Fibroblast of lung (primary cell): ENCODE measurements at regions not wholly inside any gene's neighbourhood (a gene's known extent, or its start where the extent isn't known, plus 50 kb on each side); places are given as distances from the start of the nearest gene placed in this dataset.
"Not testable (repeated sequence)": the region's sequence is repeated elsewhere in the genome, so short reads cannot be mapped to it uniquely, and the experiment has no call there.

Source experiments
- CTCF ChIP-seq, 2 donors: IDR thresholded peaks in 1 of 2; conservative IDR thresholded peaks in 1 of 2; 1 replicate in 1 of 2; 2 replicates in 1 of 2; pipeline ENCODE4 v1.5.1; 2011 to 2012; ENCODE audit warnings: low read length in 2 of 2, control low read depth in 1 of 2, inconsistent platforms in 1 of 2, low read depth in 1 of 2, mild to moderate bottlenecking in 1 of 2
- EZH2 ChIP-seq: IDR thresholded peaks from 2 replicates; pipeline ENCODE4 v1.5.1; 2012; ENCODE audit warnings: low read length, control low read depth, mild to moderate bottlenecking; ENCODE audit errors: missing control alignments

DNA sequence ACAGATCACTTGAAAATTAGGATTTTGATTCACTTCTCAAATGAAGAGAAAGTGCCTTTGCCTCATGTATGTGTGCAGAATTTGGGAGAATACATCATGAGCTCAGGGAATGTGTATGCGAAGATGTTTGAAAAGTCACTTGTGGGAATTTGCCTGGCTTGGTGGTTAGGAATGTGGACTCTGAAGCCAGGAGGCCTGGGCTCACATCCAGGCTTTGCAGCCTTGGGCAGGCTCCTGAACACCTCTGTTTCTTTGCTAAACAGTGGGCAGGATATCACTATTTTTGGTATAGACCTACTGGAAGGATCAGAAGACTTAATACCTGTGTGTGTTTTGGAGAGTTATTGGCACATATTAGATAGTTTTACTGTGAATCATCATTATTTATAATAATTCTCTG is 295.0 kb upstream of the PLGLB2 start:
- not testable (repeated sequence) for TF ChIP-seq CTCF (conservative IDR thresholded peaks at IDR 0.05 in 1 of 2, IDR thresholded peaks at IDR 0.05 in 1 of 2; ENCODE audit: low read depth in 1 of 2, low read length in 2 of 2); EZH2
